Spleen (tissue), 11 donors: ENCODE measurements at regions not wholly inside any gene's neighbourhood (a gene's known extent, or its start where the extent isn't known, plus 50 kb on each side); places are given as distances from the start of the nearest gene placed in this dataset.

Source experiments
- DNase-seq: peaks from one replicate; pipeline ENCODE4 v3.0.0-alpha.2; 2020
- H3K27ac ChIP-seq, 8 donors: fragments of 200-600 bp; sonication (generic) in 7 of 8; 1 replicate in 4 of 8; 2 replicates in 4 of 8; pipeline versions ENCODE4 v1.5.0 to v1.8.0; 2016 to 2021; ENCODE audit warnings: inconsistent platforms in 4 of 8, mild to moderate bottlenecking in 4 of 8, moderate library complexity in 1 of 8
- H3K27me3 ChIP-seq, 7 donors: fragments of 200-600 bp; sonication (generic) in 6 of 7; replicated peaks in 1 of 7; 1 replicate in 4 of 7; 2 replicates in 3 of 7; pipeline versions ENCODE4 v1.5.0 to v1.8.0; 2016 to 2021; ENCODE audit warnings: inconsistent platforms in 3 of 7, mild to moderate bottlenecking in 1 of 7
- H3K36me3 ChIP-seq, 6 donors: fragments of 200-600 bp; sonication (generic) in 5 of 6; 1 replicate in 4 of 6; 2 replicates in 2 of 6; pipeline versions ENCODE4 v1.5.0 to v1.8.0; 2016 to 2021; ENCODE audit warnings: inconsistent platforms in 2 of 6
- H3K4me1 ChIP-seq, 6 donors: fragments of 200-600 bp; sonication (generic) in 5 of 6; 1 replicate in 3 of 6; 2 replicates in 3 of 6; pipeline versions ENCODE4 v1.5.0 to v1.8.0; 2016 to 2021; ENCODE audit warnings: inconsistent platforms in 3 of 6
- H3K4me3 ChIP-seq, 8 donors: fragments of 200-600 bp; sonication (generic) in 7 of 8; 1 replicate in 4 of 8; 2 replicates in 4 of 8; pipeline versions ENCODE4 v1.5.0 to v1.8.0; 2016 to 2021; ENCODE audit warnings: inconsistent platforms in 4 of 8, mild to moderate bottlenecking in 4 of 8, moderate library complexity in 2 of 8
- H3K9me3 ChIP-seq, 8 donors: fragments of 200-600 bp; sonication (generic) in 7 of 8; 1 replicate in 4 of 8; 2 replicates in 4 of 8; pipeline versions ENCODE4 v1.5.0 to v1.8.0; 2016 to 2021; ENCODE audit warnings: inconsistent platforms in 4 of 8
- POLR2A ChIP-seq, 3 donors: fragments of 450-650 bp; IDR thresholded peaks; one replicate each; pipeline ENCODE4 v1.5.1; 2017; ENCODE audit warnings: antibody characterized with exemption in 3 of 3, mild to moderate bottlenecking in 1 of 3
- POLR2AphosphoS5 ChIP-seq, 3 donors: sonication (generic); formaldehyde crosslinking; IDR thresholded peaks; one replicate each; pipeline ENCODE4 v1.5.1; 2017; ENCODE audit warnings: antibody characterized with exemption in 3 of 3
- WGBS, 5 donors: extraction: QIAGEN DNeasy Blood & Tissue Kit in 3 of 5; methylation state at CpG; one replicate each; pipeline versions ENCODE4 v1.1.5 to v1.1.7; 2013 to 2018; 5-methylcytosine and 5-hydroxymethylcytosine counted together
- intact Hi-C: fragments of 100-400 bp; cut with DNase I; formaldehyde crosslinking; loops from one replicate; pipeline ENCODE4 v1.15.0; 2023; ENCODE audit warnings: low total_unique reads
- TF ChIP-seq, protein P1 (sequence below), 11 experiments: fragments of 200-600 bp in 7 of 11; fragments of 450-650 bp in 4 of 11; sonication (generic) in 4 of 11; IDR thresholded peaks in 8 of 11; conservative IDR thresholded peaks in 3 of 11; 1 replicate in 7 of 11; 2 replicates in 4 of 11; pipeline versions ENCODE4 v1.4.0 to v1.8.0; 2016 to 2021; ENCODE audit warnings: antibody characterized with exemption in 11 of 11, inconsistent platforms in 4 of 11, mild to moderate bottlenecking in 1 of 11
- donor health status: healthy with polysubstance abuse.
- donor health status: DM: no; HTN: no; CAD: no; lungs with moderate emphysema.
- donor health status: DM: no; HTN: no; CAD: no.
- donor health status: Bipolar disorder and iron deficiency.
- donor health status: healthy.
- donor health status: DM: no; HTN: no; CAD: no.
- donor health status: DM: yes; HTN: yes; CAD: no.

DNA sequence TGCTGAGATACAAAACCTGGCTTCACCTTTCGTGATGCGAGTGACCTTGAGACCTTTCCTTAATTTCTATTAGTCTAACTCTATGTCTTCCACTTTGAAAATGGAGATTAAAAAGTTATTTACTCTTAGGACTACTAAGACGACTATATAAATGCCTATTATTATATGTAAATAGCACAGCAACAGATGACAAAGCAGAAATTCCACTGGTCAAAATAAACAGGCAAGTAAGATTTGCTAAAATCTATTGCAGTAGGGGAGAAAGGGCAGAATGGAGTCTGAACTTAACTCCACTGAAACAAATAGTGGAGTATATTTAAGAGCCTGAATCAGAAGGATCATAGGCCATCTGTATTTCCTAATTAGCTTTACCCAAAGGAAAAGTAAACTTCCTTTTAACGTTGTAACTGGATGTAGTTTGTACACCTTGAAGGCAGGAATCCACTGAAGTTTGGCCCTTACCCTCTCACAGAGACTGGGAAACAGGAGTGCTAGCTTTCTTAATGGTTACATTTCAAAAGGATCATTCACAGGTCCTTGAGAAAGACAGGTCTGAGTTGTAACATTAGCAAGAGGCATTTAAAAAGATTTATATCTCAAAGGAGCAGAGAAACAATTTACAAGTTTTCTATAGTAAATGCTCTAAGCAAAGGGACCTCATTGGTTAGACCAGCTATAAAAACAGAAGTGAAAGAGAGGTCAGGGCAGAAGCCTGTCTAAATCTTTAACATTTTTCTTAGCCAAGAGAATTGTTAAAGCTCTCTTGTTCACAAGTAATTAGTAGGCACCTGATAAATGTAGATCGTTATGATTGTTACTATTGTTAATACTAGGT is 332.5 kb downstream of the ZWINT start:
- Histone ChIP-seq H3K9me3 (no peaks in the 10 kb centered on the region), H3K4me1 (no peaks in the 10 kb centered on the region), H3K27ac (no peak overlapping the region), H3K36me3 (no peaks in the 10 kb centered on the region), H3K27me3 (no peaks in the 10 kb centered on the region), H3K4me3 (no peak overlapping the region)
- intact Hi-C loops: no loop called here
- no peak for DNase-seq
- 42 to 47% (median 43%) methylated on average over 5 of the region's 5 CpGs for WGBS, 5 donors
- no peak for TF ChIP-seq POLR2AphosphoS5 (IDR thresholded peaks at IDR 0.05)
- TF ChIP-seq, protein P1, sequence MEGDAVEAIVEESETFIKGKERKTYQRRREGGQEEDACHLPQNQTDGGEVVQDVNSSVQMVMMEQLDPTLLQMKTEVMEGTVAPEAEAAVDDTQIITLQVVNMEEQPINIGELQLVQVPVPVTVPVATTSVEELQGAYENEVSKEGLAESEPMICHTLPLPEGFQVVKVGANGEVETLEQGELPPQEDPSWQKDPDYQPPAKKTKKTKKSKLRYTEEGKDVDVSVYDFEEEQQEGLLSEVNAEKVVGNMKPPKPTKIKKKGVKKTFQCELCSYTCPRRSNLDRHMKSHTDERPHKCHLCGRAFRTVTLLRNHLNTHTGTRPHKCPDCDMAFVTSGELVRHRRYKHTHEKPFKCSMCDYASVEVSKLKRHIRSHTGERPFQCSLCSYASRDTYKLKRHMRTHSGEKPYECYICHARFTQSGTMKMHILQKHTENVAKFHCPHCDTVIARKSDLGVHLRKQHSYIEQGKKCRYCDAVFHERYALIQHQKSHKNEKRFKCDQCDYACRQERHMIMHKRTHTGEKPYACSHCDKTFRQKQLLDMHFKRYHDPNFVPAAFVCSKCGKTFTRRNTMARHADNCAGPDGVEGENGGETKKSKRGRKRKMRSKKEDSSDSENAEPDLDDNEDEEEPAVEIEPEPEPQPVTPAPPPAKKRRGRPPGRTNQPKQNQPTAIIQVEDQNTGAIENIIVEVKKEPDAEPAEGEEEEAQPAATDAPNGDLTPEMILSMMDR (IDR thresholded peaks at IDR 0.05 in 8 of 11, conservative IDR thresholded peaks at IDR 0.05 in 3 of 11): no peak

DNA sequence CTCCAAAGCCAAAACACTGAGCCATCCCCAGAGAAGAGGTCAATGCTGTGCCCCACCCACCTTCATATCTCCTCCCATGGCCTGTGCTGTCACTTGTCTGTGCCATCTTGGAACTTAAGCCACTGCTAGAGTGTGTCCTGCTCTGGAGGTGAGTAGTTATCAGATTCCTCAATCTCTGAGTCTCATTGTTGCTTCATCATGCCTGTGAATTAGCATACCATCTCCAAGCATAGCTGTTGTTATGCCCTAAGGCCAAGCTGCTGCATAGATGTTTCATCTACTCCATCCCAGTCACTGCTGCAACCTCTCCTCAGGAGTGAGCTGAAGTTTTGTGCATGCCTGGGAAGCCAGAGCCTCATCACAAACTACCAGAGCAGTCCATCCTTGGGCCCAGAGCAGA is 349.0 kb downstream of the ZWINT start:
- H3K27me3 ChIP-seq: no peaks in the 10 kb centered on the region
- no peaks in the 10 kb centered on the region for H3K4me1 ChIP-seq
- H3K27ac ChIP-seq: no peak overlapping the region
- DNase-seq: no peak
- TF ChIP-seq, protein P1 (IDR thresholded peaks at IDR 0.05 in 8 of 11, conservative IDR thresholded peaks at IDR 0.05 in 3 of 11): no peak
- no peak for TF ChIP-seq POLR2A (IDR thresholded peaks at IDR 0.05)
- no peak for TF ChIP-seq POLR2AphosphoS5 (IDR thresholded peaks at IDR 0.05)
- peaks cover 0 to 9% (median 2%) of the 10 kb centered on the region in 8 donors for H3K9me3 ChIP-seq
- no peaks in the 10 kb centered on the region for H3K36me3 ChIP-seq
- no peak overlapping the region for H3K4me3 ChIP-seq
- intact Hi-C loops: no loop called here

DNA sequence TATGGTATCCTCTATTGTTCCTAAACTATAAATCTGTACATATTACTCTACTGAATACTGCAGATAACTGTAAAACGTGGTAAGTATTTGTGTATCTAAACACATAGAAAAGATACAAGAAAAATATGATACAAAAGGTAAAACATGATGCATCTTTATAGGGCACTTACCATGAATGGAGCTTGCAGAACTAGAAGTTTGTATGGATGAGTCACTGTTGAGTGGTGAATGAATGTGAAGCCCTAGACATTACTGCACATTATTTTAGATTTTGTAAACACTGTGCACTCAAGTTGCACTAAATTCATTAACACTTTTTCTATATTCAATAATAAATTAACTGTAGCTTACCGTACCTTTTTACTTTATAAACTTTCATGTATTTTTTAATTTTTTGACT is 357.5 kb downstream of the ZWINT start:
- TF ChIP-seq POLR2A (IDR thresholded peaks at IDR 0.05): no peak
- TF ChIP-seq POLR2AphosphoS5 (IDR thresholded peaks at IDR 0.05): no peak
- TF ChIP-seq, protein P1 (IDR thresholded peaks at IDR 0.05 in 8 of 11, conservative IDR thresholded peaks at IDR 0.05 in 3 of 11): no peak
- Histone ChIP-seq H3K4me3 (no peak overlapping the region), H3K27ac (no peak overlapping the region), H3K36me3 (no peaks in the 10 kb centered on the region), H3K9me3 (peaks cover 0 to 3% (median 0%) of the 10 kb centered on the region in 8 donors), H3K27me3 (no peaks in the 10 kb centered on the region), H3K4me1 (no peaks in the 10 kb centered on the region)
- DNase-seq: no peak
- intact Hi-C loops: no loop called here
- WGBS, 5 donors: 69 to 78% (median 71%) methylated on average over 2 of the region's 2 CpGs

DNA sequence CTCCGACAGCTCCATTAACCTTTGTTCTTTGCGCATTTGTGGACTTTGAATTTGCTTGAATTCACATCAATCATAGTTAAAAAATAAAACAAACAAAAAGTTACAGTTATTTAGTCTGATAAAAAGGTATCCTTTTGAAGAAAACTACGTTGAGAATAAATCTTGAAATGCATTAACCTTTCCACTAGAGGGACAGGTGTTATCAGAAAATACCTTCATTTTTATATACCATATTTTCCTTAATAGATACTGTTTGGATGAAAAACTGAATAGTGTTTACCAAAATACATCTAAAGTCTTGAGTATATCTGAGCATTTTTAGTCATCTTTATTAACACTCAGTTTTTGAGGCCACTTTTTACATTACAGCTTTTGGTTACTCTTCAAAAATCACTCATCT is 371.9 kb downstream of the ZWINT start:
- no peak overlapping the region for H3K4me3 ChIP-seq
- H3K9me3 ChIP-seq: no peaks in the 10 kb centered on the region
- H3K27ac ChIP-seq: no peak overlapping the region
- WGBS, 5 donors: 58 to 67% (median 65%) methylated on average over 3 of the region's 3 CpGs
- TF ChIP-seq POLR2AphosphoS5 (IDR thresholded peaks at IDR 0.05) (no peak), POLR2A (IDR thresholded peaks at IDR 0.05) (no peak)
- TF ChIP-seq, protein P1 (IDR thresholded peaks at IDR 0.05 in 8 of 11, conservative IDR thresholded peaks at IDR 0.05 in 3 of 11): no peak
- no peak for DNase-seq
- no peaks in the 10 kb centered on the region for H3K4me1 ChIP-seq
- no peaks in the 10 kb centered on the region for H3K27me3 ChIP-seq
- intact Hi-C loops: no loop called here
- H3K36me3 ChIP-seq: no peaks in the 10 kb centered on the region
